Erythroblast (primary cell): ENCODE measurements at regions not wholly inside any gene's neighbourhood (a gene's known extent, or its start where the extent isn't known, plus 50 kb on each side); places are given as distances from the start of the nearest gene placed in this dataset.
"Not testable (repeated sequence)": the region's sequence is repeated elsewhere in the genome, so short reads cannot be mapped to it uniquely, and the experiment has no call there.

ENCODE experiments used
- GATA1 ChIP-seq: IDR thresholded peaks from 2 replicates; pipeline ENCODE4 v1.6.1; 2011; ENCODE audit warnings: low read depth, mild to moderate bottlenecking, control low read depth, low read length, moderate library complexity
- POLR2A ChIP-seq: IDR thresholded peaks from 2 replicates; pipeline ENCODE4 v1.6.1; 2011; ENCODE audit warnings: mild to moderate bottlenecking, low read length

- not testable (repeated sequence) for TF ChIP-seq POLR2A, GATA1
Measured at GRCh38 chr19:28294975-28295374, 918.0 kb downstream of the UQCRFS1 start.
